ENCODE measurements at regions not wholly inside any gene's neighbourhood (a gene's known extent, or its start where the extent isn't known, plus 50 kb on each side); places are given as distances from the start of the nearest gene placed in this dataset.

DNA sequence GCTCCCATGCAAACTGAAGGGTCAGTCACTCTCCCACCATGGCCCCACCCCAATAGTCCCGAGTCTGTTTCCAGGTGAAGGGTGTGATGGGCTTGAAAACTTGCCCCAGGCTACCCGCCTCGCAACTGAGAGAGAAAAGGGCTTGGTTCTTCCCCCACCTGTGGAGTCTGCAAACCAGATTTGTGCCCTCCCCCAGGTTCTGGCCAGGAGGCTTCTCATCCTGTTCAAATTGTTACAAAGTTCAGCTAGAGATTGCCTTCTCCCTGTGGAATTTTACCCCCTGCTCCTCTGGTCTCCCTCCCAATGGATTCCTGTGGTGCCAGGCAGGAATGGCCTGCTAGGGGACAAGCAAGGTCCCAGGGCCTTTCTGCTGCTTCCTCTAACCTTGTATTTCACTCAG is 93.1 kb upstream of the ACO1 start:
- DNase-seq = no peak

DNA sequence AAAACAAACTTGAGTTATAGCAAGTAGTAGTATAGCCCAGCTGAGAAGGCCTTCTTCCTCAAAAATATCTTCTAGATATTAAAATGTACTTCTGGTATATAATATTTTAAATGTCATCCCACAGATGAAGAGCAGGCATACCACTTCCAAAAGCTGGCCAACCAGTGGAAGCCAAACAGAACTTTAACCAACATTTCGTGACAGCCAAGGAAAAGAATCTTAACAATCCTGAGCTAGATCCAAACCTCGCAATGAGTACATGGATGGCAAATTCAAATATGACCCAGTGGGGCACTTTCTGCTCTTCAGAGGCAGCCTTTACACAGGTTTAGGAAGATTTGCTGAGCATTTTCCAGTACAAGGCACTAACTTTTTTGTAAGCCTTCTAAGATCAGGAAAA is 91.8 kb upstream of the ACO1 start:
- in situ Hi-C loops (cut with MboI; ENCODE audit: low pct_unique_long_range_greater_than_20kb, low sequenced_read_pairs) = no loop called here
- DNase-seq = no peak

More for the DNA sequence above, 93.1 kb upstream of the ACO1 start:
- in situ Hi-C loops (cut with MboI; ENCODE audit: low pct_unique_long_range_greater_than_20kb, low sequenced_read_pairs) = no loop called here

DNA sequence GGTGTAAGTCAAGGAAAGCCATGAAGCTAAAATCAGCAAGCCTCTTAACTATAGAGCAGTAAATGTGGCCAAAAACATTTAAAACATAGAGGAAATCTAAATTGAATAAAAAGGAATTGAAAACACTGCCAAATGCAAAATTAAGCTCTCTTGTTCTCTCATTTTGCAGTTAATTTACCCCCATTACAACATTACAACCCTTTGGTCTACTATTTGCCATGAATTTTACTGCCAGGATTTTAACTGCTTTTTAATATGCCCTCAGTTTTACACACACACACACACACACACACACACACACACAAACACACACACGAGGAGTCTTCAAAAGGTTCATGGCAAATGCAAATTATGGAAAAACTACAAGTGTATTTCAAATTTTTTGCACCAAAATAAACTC is 91.4 kb upstream of the ACO1 start:
- no peak for DNase-seq
- in situ Hi-C loops (cut with MboI; ENCODE audit: low pct_unique_long_range_greater_than_20kb, low sequenced_read_pairs) = no loop called here

DNA sequence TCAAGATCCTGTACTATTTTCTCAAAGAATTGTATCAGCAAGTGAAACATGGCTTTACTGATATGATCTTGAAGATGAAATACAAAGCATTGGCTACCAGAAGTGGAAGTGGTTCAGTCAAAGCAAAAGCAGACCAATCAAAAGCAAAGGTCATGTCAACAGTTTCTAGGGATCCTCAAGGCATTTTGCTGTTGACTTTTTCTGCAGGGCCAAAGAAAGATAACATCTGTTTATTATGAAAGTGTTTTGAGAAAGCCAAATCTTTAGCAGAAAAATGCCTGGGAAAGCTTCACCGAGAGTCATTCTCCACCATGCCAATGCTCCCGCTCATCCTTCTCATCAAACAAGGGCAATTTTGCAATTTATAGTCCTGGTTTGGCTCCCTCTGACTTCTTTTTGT is 90.3 kb upstream of the ACO1 start:
- in situ Hi-C loops (cut with MboI; ENCODE audit: low pct_unique_long_range_greater_than_20kb, low sequenced_read_pairs) = no loop called here
- DNase-seq = no peak

DNA sequence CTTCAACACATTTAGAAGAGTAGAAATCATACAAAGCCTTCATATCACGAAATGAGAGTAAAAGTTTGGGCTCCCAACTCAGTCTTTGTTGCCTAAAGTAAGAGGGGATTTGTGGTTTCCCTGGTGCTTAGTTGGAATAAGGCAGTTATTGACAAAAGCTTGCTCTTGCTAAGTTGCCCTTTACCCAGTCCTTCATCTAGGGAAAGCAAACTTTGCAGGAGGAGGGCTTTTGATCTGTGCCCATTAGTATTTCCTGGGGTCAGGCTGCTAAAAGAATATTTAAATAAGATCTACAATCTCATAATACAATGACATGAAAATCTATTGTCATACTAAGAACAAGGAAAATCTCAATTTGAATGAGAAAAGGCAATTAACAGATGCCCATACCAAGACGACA is 84.1 kb upstream of the ACO1 start:
- DNase-seq = no peak

DNA sequence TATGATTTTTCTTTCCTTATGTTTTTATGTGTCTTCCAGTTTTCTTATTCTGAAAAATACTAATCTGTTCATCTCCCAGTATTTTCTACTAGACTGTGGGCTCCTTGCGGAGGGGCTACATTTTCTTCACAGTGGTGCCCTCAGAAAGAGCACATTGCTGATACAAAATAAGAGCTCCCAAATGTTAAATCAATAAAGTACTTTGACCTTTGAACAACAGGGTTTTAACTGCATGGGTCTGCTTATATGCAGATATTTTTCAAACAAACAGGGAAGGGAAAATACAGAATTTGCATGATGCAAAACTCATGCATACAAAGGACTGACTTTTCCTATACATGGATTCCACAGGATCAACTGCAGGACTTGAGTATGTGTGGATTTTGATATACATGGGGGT is 79.9 kb upstream of the ACO1 start:
- in situ Hi-C loops (cut with MboI; ENCODE audit: low pct_unique_long_range_greater_than_20kb, low sequenced_read_pairs) = no loop called here
- no peak for DNase-seq

More for the DNA sequence above, 84.1 kb upstream of the ACO1 start:
- in situ Hi-C loops (cut with MboI; ENCODE audit: low pct_unique_long_range_greater_than_20kb, low sequenced_read_pairs) = no loop called here

DNA sequence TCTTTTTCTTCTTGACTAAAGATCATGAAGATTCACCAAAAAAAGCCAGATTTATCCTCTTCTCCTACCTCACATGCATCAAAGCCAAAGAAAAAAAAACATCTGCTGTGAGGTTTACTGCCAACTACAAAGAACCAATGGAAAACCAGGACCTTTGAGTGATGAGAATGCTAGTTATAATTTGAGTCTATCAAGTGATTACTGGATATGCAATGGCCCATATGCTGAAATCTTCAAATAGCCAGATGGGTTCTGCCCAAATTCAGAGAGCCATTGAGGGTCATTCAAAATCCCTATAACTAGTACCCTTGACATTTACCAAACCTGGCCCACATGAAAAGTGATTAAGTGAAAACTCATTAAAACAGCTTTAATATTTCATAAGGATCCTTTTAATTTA is 78.4 kb upstream of the ACO1 start:
- DNase-seq = no peak
- in situ Hi-C loops (cut with MboI; ENCODE audit: low pct_unique_long_range_greater_than_20kb, low sequenced_read_pairs) = no loop called here

DNA sequence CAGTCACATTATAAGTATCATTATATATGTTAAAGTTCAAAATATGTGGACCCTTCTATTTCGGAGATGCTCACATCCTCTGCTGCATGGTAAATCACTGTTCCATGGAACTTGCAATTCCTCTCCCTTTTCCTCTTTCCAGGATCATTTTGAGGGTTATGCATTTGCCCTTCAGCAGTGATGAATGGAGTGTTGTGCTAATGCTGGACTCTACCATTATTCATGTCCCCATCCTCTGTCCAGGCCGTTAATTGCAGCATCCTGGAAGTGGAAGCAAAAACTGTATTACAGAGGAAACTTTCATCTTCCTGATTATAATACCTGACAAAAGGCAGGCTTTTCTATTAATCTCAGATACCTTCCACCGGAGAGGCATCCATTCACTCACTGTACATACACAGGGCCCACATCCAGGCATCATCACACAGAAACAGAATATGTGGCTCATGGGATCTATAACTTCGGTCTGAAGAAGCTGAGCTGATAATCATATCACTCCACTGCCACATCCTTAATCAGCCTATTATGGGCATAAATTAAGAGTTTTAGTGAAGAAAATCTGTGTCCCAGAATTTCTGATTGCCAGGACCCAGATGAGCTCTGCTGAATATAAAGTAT is 65.0 kb upstream of the ACO1 start:
- no peak for DNase-seq
- in situ Hi-C loops (cut with MboI; ENCODE audit: low pct_unique_long_range_greater_than_20kb, low sequenced_read_pairs) = no loop called here

DNA sequence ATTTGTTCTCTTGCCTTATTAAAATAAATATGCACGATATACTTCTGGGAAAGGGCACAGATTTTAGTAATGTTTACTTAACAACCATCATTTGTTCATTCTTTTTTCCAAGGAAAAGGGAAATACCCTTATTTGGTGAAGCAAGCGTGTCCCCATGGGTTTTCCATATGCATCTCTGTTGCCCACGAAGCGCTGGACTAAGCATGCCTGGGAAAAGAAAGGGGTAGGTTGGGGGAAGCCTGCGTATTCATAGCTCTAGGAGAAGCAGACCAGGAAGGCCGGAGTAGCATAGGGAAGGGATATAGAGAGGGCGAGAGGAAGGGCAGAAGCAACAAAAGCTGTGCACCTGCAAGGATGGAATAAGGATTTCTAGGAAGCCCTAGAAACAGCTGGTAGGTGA is 61.8 kb upstream of the ACO1 start:
- in situ Hi-C loops (cut with MboI; ENCODE audit: low pct_unique_long_range_greater_than_20kb, low sequenced_read_pairs) = no loop called here
- no peak for DNase-seq

DNA sequence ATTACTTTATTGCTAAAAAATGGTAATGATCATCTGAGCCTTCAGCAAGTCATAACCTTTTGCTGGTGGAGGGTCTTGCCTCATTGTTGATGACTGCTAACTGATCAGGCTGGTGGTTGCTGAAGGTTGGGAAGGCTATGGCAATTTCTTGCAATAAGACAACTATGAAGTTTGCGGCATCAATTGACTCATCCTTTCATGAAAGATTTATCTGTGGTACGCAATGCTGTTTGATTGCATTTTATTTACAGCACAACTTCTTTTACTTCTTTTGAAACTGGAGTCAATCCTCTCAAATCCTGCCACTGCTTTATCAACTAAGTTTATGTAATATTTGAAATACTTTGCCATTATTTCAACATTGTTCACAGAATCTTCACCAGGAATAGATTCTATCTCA is 58.3 kb upstream of the ACO1 start:
- DNase-seq = no peak

DNA sequence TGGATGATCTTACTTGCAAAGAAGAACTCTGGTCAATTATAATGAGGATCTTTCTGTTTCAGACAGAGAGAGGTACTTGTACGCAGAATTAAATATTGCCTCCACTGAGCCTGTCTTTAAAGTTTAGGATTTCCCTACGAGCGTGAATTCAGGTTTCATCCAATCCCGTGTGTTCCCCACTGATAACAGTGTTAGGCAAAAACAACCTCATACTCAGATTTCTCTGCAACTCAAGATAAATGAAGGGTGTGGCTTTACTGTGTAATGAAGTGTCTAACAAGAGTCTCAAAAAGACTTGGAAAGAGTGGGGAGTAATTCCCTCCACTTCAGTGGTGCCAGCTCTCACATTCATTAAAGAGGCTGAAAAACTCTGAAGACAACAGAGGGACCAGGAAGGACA is 53.2 kb upstream of the ACO1 start:
- DNase-seq = no peak
- in situ Hi-C loops (cut with MboI; ENCODE audit: low pct_unique_long_range_greater_than_20kb, low sequenced_read_pairs) = no loop called here

More for the DNA sequence above, 58.3 kb upstream of the ACO1 start:
- in situ Hi-C loops (cut with MboI; ENCODE audit: low pct_unique_long_range_greater_than_20kb, low sequenced_read_pairs) = no loop called here

DNA sequence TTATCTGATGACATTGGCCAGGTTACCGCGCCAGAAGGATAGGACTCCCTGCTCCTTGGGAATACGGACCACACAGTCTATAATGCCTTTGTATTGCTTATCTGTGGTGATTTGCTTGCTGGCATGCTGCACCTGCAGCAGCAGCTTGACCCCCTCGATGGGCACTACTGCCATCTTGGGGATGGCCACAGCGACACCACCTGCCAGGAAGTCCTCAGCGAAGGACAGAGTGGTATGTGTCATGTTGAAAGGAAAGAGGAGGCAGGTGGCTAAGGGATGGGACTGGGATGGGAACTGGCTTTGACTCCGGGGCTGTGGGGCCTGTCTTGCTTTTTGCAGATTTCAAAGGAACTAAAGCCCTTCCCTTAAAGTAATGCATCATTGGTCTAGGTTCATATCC is 50.3 kb upstream of the ACO1 start:
- no peak for DNase-seq
- in situ Hi-C loops (cut with MboI; ENCODE audit: low pct_unique_long_range_greater_than_20kb, low sequenced_read_pairs) = no loop called here
